ENCODE measurements at regions not wholly inside any gene's neighbourhood (a gene's known extent, or its start where the extent isn't known, plus 50 kb on each side); places are given as distances from the start of the nearest gene placed in this dataset.

DNA sequence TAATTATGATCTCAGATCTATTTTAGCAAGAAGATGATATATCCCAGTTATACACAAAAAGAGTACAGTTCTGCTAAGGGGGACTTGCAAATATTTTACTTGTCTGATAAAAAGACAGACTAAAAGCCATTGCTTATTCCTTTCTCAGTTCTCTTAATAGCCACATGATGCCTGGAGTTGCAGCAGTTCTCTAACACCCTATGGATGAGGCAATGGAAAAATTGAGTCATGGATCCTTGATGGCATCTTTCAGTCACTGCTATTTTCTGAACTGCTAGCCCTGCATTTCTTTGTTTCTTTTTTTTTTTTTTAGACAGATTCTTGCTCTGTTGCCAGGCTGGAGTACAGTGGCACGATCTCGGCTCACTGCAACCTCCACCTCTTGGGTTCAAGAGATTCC, 1956.7 kb downstream of the C4orf33 start:
- TF ChIP-seq, protein P1, sequence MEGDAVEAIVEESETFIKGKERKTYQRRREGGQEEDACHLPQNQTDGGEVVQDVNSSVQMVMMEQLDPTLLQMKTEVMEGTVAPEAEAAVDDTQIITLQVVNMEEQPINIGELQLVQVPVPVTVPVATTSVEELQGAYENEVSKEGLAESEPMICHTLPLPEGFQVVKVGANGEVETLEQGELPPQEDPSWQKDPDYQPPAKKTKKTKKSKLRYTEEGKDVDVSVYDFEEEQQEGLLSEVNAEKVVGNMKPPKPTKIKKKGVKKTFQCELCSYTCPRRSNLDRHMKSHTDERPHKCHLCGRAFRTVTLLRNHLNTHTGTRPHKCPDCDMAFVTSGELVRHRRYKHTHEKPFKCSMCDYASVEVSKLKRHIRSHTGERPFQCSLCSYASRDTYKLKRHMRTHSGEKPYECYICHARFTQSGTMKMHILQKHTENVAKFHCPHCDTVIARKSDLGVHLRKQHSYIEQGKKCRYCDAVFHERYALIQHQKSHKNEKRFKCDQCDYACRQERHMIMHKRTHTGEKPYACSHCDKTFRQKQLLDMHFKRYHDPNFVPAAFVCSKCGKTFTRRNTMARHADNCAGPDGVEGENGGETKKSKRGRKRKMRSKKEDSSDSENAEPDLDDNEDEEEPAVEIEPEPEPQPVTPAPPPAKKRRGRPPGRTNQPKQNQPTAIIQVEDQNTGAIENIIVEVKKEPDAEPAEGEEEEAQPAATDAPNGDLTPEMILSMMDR (IDR thresholded peaks at IDR 0.05), result no peak
- TF ChIP-seq POLR2A (IDR thresholded peaks at IDR 0.05), result no peak

All from right lobe of liver (tissue), 4 donors.